ENCODE measurements at regions not wholly inside any gene's neighbourhood (a gene's known extent, or its start where the extent isn't known, plus 50 kb on each side); places are given as distances from the start of the nearest gene placed in this dataset.

DNA sequence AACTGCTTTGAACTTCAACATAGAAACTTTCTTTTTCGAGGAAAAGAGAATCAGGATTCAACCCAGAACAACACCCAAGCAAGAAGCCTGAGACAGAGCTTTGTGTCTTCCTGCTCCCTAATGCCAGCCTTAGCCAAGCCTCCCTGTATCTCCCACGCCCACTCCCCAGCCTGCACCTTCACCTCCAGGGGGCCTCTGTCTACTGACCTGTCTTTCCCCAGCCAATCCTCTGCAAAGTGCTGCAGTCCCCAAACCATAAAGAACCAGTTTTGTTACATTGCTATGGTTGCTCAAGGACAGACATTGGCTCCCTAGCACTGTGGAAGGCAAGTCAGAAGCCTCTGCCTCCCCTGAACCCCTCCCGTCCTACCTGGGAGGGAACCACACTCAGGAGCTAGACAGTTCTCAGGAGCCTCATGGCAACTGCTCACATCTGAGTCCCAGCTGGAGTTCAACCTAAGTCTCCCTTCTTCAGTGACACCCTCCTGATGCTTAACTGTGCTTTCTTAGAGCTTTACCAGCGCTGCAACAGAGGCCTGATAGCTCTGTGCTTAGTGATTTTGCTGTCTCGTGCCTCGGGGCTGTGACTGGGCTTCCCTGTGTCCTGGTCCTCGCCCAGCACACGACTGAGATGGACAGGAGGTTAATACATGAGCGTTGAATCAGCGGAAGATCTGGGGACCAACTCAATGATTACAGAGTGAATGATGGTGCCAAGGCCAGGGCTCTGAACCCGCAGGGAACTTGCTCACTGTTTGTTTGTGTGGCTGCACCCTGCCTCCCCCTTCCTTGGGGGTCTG, 101.5 kb upstream of the DUSP22 start:
- TF ChIP-seq, protein P1, sequence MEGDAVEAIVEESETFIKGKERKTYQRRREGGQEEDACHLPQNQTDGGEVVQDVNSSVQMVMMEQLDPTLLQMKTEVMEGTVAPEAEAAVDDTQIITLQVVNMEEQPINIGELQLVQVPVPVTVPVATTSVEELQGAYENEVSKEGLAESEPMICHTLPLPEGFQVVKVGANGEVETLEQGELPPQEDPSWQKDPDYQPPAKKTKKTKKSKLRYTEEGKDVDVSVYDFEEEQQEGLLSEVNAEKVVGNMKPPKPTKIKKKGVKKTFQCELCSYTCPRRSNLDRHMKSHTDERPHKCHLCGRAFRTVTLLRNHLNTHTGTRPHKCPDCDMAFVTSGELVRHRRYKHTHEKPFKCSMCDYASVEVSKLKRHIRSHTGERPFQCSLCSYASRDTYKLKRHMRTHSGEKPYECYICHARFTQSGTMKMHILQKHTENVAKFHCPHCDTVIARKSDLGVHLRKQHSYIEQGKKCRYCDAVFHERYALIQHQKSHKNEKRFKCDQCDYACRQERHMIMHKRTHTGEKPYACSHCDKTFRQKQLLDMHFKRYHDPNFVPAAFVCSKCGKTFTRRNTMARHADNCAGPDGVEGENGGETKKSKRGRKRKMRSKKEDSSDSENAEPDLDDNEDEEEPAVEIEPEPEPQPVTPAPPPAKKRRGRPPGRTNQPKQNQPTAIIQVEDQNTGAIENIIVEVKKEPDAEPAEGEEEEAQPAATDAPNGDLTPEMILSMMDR (IDR thresholded peaks at IDR 0.05) = peak; percentile 12
- no peak for TF ChIP-seq EZH2 (IDR thresholded peaks at IDR 0.05; ENCODE audit: borderline replicate concordance, insufficient read depth, low read depth, low read length, poor library complexity, severe bottlenecking)

Measured in B cell (primary cell).